ENCODE measurements at regions not wholly inside any gene's neighbourhood (a gene's known extent, or its start where the extent isn't known, plus 50 kb on each side); places are given as distances from the start of the nearest gene placed in this dataset.

DNA sequence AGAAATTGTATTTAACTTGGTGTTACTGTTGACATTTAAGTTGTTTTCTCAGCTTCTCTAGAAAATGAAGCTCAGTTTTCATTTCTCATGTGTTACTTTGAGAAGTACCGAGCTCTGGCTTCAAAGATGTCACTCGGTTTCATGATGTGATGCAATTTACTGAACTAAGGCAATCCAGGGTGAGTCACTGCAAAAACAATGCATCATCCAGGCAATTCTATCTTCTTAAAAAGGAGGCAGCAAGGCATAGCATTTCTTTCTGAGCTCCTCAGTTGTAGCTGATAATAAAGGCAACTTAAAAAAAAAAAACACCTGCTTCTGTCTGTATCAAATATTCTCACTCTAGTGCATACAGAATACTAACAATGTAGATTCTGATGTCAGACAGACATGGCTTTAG lies 91.1 kb upstream of the KCNA4 start:
- POLR2A ChIA-PET: no interaction called here
- Histone ChIP-seq H3K4me1 (ENCODE audit: control insufficient read depth, extremely low read depth, insufficient read depth, low read length) (no peaks in the 10 kb centered on the region), H3K36me3 (ENCODE audit: control insufficient read depth in 2 of 2, extremely low read depth in 1 of 2, insufficient read depth in 2 of 2, low read length in 2 of 2) (no peaks in the 10 kb centered on the region), H2AFZ (ENCODE audit: low read depth, low read length) (no peak overlapping the region), H3K9ac (replicated peaks; ENCODE audit: extremely low read depth, insufficient read depth, low read length) (no peak overlapping the region), H3K4me2 (ENCODE audit: insufficient read depth, low read length) (no peak overlapping the region), H3K27me3 (ENCODE audit: control insufficient read depth in 2 of 2, insufficient read depth in 2 of 2, low read length in 2 of 2) (no peaks in the 10 kb centered on the region), H4K20me1 (replicated peaks; ENCODE audit: control insufficient read depth, extremely low read depth, insufficient read depth, low read length) (no peaks in the 10 kb centered on the region), H3K27ac (ENCODE audit: insufficient read depth, low read depth, low read length) (no peak overlapping the region), H3K4me3 (replicated peaks in 1 of 3; ENCODE audit: insufficient read depth in 1 of 3, low read depth in 1 of 3, low read length in 3 of 3) (no peak overlapping the region), H3K9me1 (replicated peaks; ENCODE audit: control insufficient read depth, extremely low read depth, insufficient read depth, low read length) (no peaks in the 10 kb centered on the region), H3K79me2 (ENCODE audit: control insufficient read depth, insufficient read depth, low read length) (no peaks in the 10 kb centered on the region), H3K9me3 (replicated peaks; ENCODE audit: control insufficient read depth, insufficient read depth, low read length) (no peaks in the 10 kb centered on the region)
- dilution Hi-C loops (cut with MboI; ENCODE audit: extremely low pct_ligation_motif_present, low sequenced_read_pairs) (no loop called here), intact Hi-C loops (cut with micrococcal nuclease) (no loop called here)
- FAIRE-seq (no peak), DNase-seq (ENCODE audit: low read depth, low spot score) (no peak)
- no peak for TF ChIP-seq POLR2A (IDR thresholded peaks at IDR 0.05; ENCODE audit: low read depth, low read length)
- TF ChIP-seq EZH2 (IDR thresholded peaks at IDR 0.05; ENCODE audit: borderline replicate concordance, low read depth, low read length, severe bottlenecking): no peak
- no peak for TF ChIP-seq JUN (IDR thresholded peaks at IDR 0.05; ENCODE audit: borderline replicate concordance, insufficient read depth, insufficient read length, low read depth)
- TF ChIP-seq GATA2 (IDR thresholded peaks at IDR 0.05; ENCODE audit: insufficient read depth, insufficient read length, low read depth, low read length): no peak
- no peak for TF ChIP-seq MAX (IDR thresholded peaks at IDR 0.05; ENCODE audit: insufficient read depth, insufficient read length)
- TF ChIP-seq FOS (IDR thresholded peaks at IDR 0.05; ENCODE audit: borderline replicate concordance, insufficient read depth, low read length): no peak
- TF ChIP-seq POLR2AphosphoS5 (IDR thresholded peaks at IDR 0.05; ENCODE audit: insufficient read depth, low read depth, low read length): no peak
- TF ChIP-seq CTCF (IDR thresholded peaks at IDR 0.05; ENCODE audit: extremely low read depth in 1 of 2, insufficient read depth in 1 of 2, low read depth in 1 of 2, low read length in 2 of 2): no peak
- TF ChIP-seq MYC (IDR thresholded peaks at IDR 0.05; ENCODE audit: low read depth, low read length): no peak
- no TSS peak for BruUV-seq (replicated peaks)
- CTCF ChIA-PET: interaction anchor here (1.2 to 2.7 kb wide), 3 partner anchors 9 to 35 kb away, joined by 5 to 10 read pairs (median 6); no protein-coding TSS in a partner anchor
